OCI-LY7 (cell line): ENCODE measurements at regions not wholly inside any gene's neighbourhood (a gene's known extent, or its start where the extent isn't known, plus 50 kb on each side); places are given as distances from the start of the nearest gene placed in this dataset.

Experiments
- BruUV-seq: library from RNA; stranded (reverse); fragments of 400-500 nt; replicated peaks from 2 replicates; lab custom pipeline; 2021; lab: Mats Ljungman, UMichigan
- CTCF ChIA-PET: fragments of 300-600 bp; sonication (Branson Sonifier 250); formaldehyde crosslinking; loops from one replicate; lab custom pipeline; 2022; ENCODE audit warnings: antibody characterized with exemption; ENCODE audit not compliant: unreplicated experiment; lab: Charles Lee
- POLR2A ChIA-PET: fragments of 300-600 bp; sonication (Branson Sonifier 250); formaldehyde crosslinking; loops from one replicate; lab custom pipeline; 2022; ENCODE audit warnings: antibody characterized with exemption; lab: Charles Lee
- DNase-seq: peaks from one replicate; pipeline ENCODE4 v3.0.0-alpha.2; 2015; ENCODE audit warnings: low spot score
- H2AFZ ChIP-seq: fragments of 200-600 bp; sonication (generic), shearing (Covaris generic); 2 replicates; pipeline ENCODE4 v1.6.1; 2014; ENCODE audit warnings: mild to moderate bottlenecking, antibody characterized with exemption, low read length, moderate library complexity
- H3K27ac ChIP-seq: fragments of 200-600 bp; sonication (generic); 2 replicates; pipeline ENCODE4 v1.5.1; 2014; ENCODE audit warnings: mixed run types, low read depth, mild to moderate bottlenecking, moderate library complexity, low read length, inconsistent platforms; ENCODE audit not compliant: poor library complexity, severe bottlenecking
- H3K36me3 ChIP-seq: fragments of 200-600 bp; sonication (generic); 2 replicates; pipeline ENCODE4 v1.6.1; 2014; ENCODE audit warnings: mild to moderate bottlenecking, antibody characterized with exemption, low read length, moderate library complexity, mixed read lengths; ENCODE audit not compliant: insufficient read depth
- H3K4me1 ChIP-seq: fragments of 200-600 bp; sonication (generic); 2 replicates; pipeline ENCODE4 v1.5.1; 2014; ENCODE audit warnings: mild to moderate bottlenecking, low read length; ENCODE audit not compliant: insufficient read depth, poor library complexity, severe bottlenecking
- H3K4me2 ChIP-seq: fragments of 200-600 bp; sonication (generic); 2 replicates; pipeline ENCODE4 v1.6.1; 2014; ENCODE audit warnings: mild to moderate bottlenecking, low read length
- H3K4me3 ChIP-seq: fragments of 200-600 bp; sonication (generic); 2 replicates; pipeline ENCODE4 v1.5.1; 2014; ENCODE audit warnings: mild to moderate bottlenecking, low read depth, low read length; ENCODE audit not compliant: poor library complexity, severe bottlenecking
- H3K79me2 ChIP-seq: fragments of 200-600 bp; sonication (generic); 2 replicates; pipeline ENCODE4 v1.6.1; 2016; ENCODE audit warnings: low read depth, mild to moderate bottlenecking, low read length, moderate library complexity, mixed read lengths; ENCODE audit not compliant: insufficient read depth
- H3K9me2 ChIP-seq: fragments of 200-600 bp; sonication (generic); 2 replicates; pipeline ENCODE4 v1.6.1; 2016; ENCODE audit warnings: mild to moderate bottlenecking, low read length, mixed read lengths; ENCODE audit not compliant: insufficient read depth
- H3K9me3 ChIP-seq: fragments of 200-600 bp; sonication (generic); 2 replicates; pipeline ENCODE4 v1.6.1; 2014; ENCODE audit warnings: mild to moderate bottlenecking, mixed run types, low read length, mixed read lengths
- H4K20me1 ChIP-seq: fragments of 200-600 bp; sonication (generic); 2 replicates; pipeline ENCODE4 v1.6.1; 2014; ENCODE audit warnings: mild to moderate bottlenecking, antibody characterized with exemption, low read length, moderate library complexity, mixed read lengths; ENCODE audit not compliant: insufficient read depth
- EZH2phosphoT487 ChIP-seq: fragments of 200-600 bp; sonication (generic); IDR thresholded peaks from 2 replicates; pipeline ENCODE4 v1.6.1; 2018; ENCODE audit warnings: low read depth, borderline replicate concordance, mild to moderate bottlenecking, mixed run types, antibody characterized with exemption, low read length, moderate library complexity, mixed read lengths
- intact Hi-C: fragments of 100-400 bp; cut with micrococcal nuclease; formaldehyde crosslinking; loops from one replicate; pipeline ENCODE4 v1.10.0; 2022; ENCODE audit not compliant: unreplicated experiment
- TF ChIP-seq, protein P1 (sequence below): fragments of 200-600 bp; sonication (generic); conservative IDR thresholded peaks from 2 replicates; pipeline ENCODE4 v1.5.1; 2014; ENCODE audit warnings: mild to moderate bottlenecking, antibody characterized with exemption, low read length, moderate library complexity, mixed read lengths

GRCh38 chr6:130593948-130594347 is 228.1 kb downstream of the TMEM200A start:
- no TSS peak for BruUV-seq
- Histone ChIP-seq H3K4me2 (no peak overlapping the region), H3K79me2 (no peaks in the 10 kb centered on the region), H3K9me3 (no peaks in the 10 kb centered on the region), H3K4me3 (no peak overlapping the region), H3K36me3 (no peaks in the 10 kb centered on the region), H3K27ac (no peak overlapping the region), H4K20me1 (no peaks in the 10 kb centered on the region), H3K4me1 (no peaks in the 10 kb centered on the region), H2AFZ (no peak overlapping the region), H3K9me2 (no peaks in the 10 kb centered on the region)
- ChIA-PET CTCF (no interaction called here), POLR2A (interaction anchor here (0.6 kb wide), 2 partner anchors 303 to 1690 kb away, joined by 4 read pairs; no protein-coding TSS in a partner anchor)
- DNase-seq, result no peak
- TF ChIP-seq, protein P1, sequence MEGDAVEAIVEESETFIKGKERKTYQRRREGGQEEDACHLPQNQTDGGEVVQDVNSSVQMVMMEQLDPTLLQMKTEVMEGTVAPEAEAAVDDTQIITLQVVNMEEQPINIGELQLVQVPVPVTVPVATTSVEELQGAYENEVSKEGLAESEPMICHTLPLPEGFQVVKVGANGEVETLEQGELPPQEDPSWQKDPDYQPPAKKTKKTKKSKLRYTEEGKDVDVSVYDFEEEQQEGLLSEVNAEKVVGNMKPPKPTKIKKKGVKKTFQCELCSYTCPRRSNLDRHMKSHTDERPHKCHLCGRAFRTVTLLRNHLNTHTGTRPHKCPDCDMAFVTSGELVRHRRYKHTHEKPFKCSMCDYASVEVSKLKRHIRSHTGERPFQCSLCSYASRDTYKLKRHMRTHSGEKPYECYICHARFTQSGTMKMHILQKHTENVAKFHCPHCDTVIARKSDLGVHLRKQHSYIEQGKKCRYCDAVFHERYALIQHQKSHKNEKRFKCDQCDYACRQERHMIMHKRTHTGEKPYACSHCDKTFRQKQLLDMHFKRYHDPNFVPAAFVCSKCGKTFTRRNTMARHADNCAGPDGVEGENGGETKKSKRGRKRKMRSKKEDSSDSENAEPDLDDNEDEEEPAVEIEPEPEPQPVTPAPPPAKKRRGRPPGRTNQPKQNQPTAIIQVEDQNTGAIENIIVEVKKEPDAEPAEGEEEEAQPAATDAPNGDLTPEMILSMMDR, result no peak
- TF ChIP-seq EZH2phosphoT487, result no peak
- intact Hi-C loops, result no loop called here

- intact Hi-C loops, result no loop called here
- Histone ChIP-seq H3K4me1 (no peaks in the 10 kb centered on the region), H4K20me1 (no peaks in the 10 kb centered on the region), H3K27ac (no peak overlapping the region), H3K4me2 (no peak overlapping the region), H3K36me3 (no peaks in the 10 kb centered on the region), H3K4me3 (no peak overlapping the region), H3K9me3 (no peaks in the 10 kb centered on the region), H3K79me2 (no peaks in the 10 kb centered on the region), H3K9me2 (no peaks in the 10 kb centered on the region), H2AFZ (no peak overlapping the region)
- no peak for DNase-seq
- BruUV-seq, result no TSS peak
- no peak for TF ChIP-seq EZH2phosphoT487
- TF ChIP-seq, protein P1, result no peak
- ChIA-PET CTCF (no interaction called here), POLR2A (interaction anchor here (0.6 to 0.9 kb wide), 3 partner anchors 12 to 152 kb away, joined by 3 to 5 read pairs (median 3); no protein-coding TSS in a partner anchor)
Measured at GRCh38 chr6:130598021-130598989, 228.9 kb upstream of the SMLR1 start.
